GM18505 (cell line): ENCODE measurements at regions not wholly inside any gene's neighbourhood (a gene's known extent, or its start where the extent isn't known, plus 50 kb on each side); places are given as distances from the start of the nearest gene placed in this dataset.

Experiments
- ATAC-seq: cut with Tn5 transposase; IDR thresholded peaks from one replicate; pipeline ENCODE4 v1.9.1; 2021; ENCODE audit not compliant: unreplicated experiment
- POLR2A ChIP-seq: IDR thresholded peaks from 4 replicates; pipeline ENCODE4 v1.6.1; 2011; ENCODE audit warnings: borderline replicate concordance; ENCODE audit not compliant: insufficient read depth, insufficient read length; ENCODE audit errors: extremely low read depth

- no peak for ATAC-seq
- no peak for TF ChIP-seq POLR2A
Observed at GRCh38 chr3:166123576-166123975, 286.4 kb upstream of the BCHE start.

GRCh38 chr3:166123088-166123487 lies 285.9 kb upstream of the BCHE start:
- ATAC-seq = no peak
- no peak for TF ChIP-seq POLR2A

GRCh38 chr3:166118049-166118448 lies 280.8 kb upstream of the BCHE start:
- TF ChIP-seq POLR2A = no peak
- ATAC-seq = no peak

GRCh38 chr3:166114448-166114847 lies 277.2 kb upstream of the BCHE start:
- TF ChIP-seq POLR2A = no peak
- no peak for ATAC-seq

GRCh38 chr3:166111562-166111961 lies 274.3 kb upstream of the BCHE start:
- TF ChIP-seq POLR2A = no peak
- ATAC-seq = no peak

- no peak for ATAC-seq
- no peak for TF ChIP-seq POLR2A
Observed at GRCh38 chr3:166110102-166110501, 272.9 kb upstream of the BCHE start.

- no peak for TF ChIP-seq POLR2A
- no peak for ATAC-seq
Observed at GRCh38 chr3:166104938-166105337, 267.7 kb upstream of the BCHE start.

- no peak for ATAC-seq
Observed at GRCh38 chr3:166100730-166101129, 263.5 kb upstream of the BCHE start.

GRCh38 chr3:166089575-166089974 lies 252.4 kb upstream of the BCHE start:
- TF ChIP-seq POLR2A = no peak

More at GRCh38 chr3:166100730-166101129, 263.5 kb upstream of the BCHE start:
- TF ChIP-seq POLR2A = no peak

GRCh38 chr3:166085164-166085856 lies 248.1 kb upstream of the BCHE start:
- no peak for ATAC-seq
- no peak for TF ChIP-seq POLR2A

More at GRCh38 chr3:166089575-166089974, 252.4 kb upstream of the BCHE start:
- no peak for ATAC-seq

- ATAC-seq = no peak
- no peak for TF ChIP-seq POLR2A
Observed at GRCh38 chr3:166080096-166080495, 242.9 kb upstream of the BCHE start.

GRCh38 chr3:166071831-166072230 lies 234.6 kb upstream of the BCHE start:
- ATAC-seq = no peak
- TF ChIP-seq POLR2A = no peak

- no peak for ATAC-seq
- TF ChIP-seq POLR2A = no peak
Observed at GRCh38 chr3:166064476-166064875, 227.3 kb upstream of the BCHE start.

- no peak for ATAC-seq
- TF ChIP-seq POLR2A = no peak
Observed at GRCh38 chr3:166060789-166061479, 223.7 kb upstream of the BCHE start.
